ENCODE measurements at regions not wholly inside any gene's neighbourhood (a gene's known extent, or its start where the extent isn't known, plus 50 kb on each side); places are given as distances from the start of the nearest gene placed in this dataset.

DNA sequence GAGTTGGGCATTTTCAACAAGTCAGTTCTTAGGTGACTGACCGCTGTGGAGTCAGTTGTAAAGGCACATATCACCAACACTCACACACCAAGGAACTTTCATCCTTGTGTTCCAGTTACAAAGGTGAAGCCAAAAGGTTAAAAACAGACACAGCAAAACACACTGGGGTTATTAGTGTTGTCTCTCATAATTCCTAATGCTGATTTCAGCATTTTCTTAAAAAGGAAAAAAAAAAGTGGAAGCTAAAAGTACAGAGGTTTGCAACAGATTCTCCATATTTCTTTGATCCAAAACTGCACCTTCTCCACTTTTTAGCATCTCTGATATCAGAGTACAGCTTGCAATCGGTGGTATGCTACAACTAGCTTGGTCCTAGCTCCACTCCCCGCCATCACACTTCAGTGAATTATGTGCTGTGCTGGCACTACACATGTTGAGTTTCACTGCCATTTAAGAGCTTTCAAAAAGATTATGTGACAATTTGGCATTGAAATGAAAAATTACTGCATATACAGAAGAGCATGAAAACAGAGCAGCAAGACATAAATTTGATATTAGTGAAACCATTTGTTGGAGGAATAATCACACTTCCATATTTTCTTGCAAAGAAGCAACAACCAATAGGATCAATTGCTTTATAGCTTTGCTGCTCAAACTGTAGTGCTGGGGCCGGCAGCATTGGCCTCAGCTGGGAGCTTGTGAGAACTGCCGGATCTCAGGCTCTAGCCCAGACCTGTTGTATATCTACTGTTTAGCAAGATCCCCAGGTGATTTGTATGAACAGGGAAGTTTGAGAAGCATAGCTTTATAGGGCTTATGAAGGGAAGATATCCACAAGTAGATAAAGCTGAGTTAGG is 62.3 kb upstream of the DAPL1 start:
- no peak for DNase-seq

DNA sequence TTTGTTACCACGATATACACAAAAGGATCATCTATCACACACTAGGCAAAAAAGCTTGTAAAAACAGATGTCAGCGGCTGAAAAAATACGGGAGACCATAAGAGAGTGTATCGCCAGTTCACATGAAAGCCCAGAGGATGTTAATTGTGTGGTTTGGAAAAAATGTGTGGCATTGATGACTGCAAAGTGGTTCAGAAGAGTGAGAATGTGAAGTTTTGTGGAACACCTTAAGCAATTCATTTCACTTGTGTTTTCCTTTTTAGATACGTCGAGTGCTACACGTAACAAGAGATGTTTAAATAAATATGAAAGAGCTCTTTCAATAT is 61.7 kb upstream of the DAPL1 start:
- no peak for DNase-seq

DNA sequence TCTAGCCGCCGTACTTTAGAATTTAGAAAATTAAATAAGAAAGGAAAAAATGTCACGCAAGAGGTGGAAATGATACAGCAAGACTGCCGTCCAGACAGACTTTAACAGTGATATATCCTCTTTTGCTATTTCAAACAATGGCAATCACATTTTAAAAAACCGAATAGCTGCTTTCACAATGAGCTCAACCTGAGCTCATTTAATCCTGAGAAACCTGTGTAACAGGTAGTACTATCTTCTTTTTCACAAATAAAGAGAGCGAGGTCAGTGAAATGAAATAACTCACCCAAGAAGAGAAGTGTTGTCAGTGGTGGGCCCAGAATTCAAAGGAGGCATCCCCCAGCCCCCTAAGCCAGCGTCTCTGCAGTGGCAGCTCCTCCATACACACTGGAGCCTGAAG is 60.7 kb upstream of the DAPL1 start:
- DNase-seq, result no peak

DNA sequence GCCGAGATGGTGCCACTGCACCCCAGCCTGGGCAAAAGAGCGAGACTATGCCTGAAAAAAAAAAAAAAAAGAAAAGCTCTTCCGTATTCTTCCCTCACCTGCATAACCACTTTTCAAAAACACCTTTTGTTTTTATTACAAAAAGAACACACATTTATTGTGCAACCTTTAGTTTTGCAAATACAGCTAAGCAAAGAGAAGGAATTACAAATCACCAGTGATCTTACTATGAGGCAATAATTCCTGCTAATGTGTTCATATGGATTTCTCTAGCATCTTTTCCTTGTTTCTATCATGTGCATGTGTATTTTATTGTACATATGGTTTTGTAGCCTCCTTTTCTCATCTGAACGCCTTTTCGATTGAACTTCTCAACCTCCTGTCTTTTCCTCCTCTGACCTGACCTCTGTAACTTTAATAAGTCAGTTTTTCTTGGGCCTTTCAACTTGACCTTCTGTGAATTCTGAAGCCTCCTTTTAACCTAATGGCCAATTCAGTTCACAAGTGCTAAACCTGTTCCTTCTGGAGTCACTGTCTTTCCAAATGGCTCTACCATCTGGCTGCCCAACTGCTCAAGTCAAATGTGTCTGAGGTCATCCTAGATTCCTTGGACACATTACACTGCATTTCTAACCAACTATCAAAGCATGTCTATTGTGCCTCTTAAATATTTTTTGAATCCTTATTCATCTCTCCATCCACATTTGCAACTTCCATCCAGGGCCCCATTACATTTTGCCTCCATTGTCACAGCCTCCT is 59.1 kb upstream of the DAPL1 start:
- DNase-seq, result peak; percentile 32

DNA sequence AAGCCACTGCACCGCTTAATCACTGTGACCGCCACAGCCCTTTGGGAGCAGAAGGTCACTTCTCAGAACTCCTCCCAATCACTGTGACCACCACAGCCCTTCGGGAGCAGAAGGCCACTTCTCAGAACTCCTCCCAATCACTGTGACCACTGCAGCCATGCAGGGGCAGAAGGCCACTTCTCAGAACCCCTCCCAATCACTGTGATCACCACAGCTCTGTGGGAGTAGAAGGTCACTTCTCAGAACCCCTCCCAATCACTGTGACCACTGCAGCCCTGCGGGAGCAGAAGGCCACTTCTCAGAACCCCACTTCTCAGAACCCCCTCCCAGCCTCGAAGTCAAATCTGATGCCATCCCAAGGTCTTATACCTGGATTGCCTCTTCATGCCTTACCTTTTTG is 56.8 kb upstream of the DAPL1 start:
- no peak for DNase-seq

DNA sequence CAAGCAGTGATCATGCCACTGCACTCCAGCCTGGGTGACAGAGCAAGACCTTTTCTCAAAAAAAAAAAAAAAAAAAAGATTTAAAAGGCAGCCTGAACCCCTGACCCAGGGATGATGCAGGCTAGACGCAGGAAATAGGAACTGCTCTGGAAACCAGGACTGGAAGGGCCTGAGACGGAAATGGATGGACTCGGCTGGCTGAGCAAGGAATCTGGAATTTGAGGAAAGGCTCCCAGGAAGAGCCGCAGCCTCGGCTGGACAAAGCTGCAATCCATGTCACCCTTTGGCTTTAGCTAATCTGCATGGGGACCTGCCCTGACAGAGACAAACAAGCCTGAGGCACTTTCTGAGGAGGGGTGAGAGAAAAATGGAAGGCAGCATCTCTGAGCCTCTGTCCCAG is 55.0 kb upstream of the DAPL1 start:
- no peak for DNase-seq

DNA sequence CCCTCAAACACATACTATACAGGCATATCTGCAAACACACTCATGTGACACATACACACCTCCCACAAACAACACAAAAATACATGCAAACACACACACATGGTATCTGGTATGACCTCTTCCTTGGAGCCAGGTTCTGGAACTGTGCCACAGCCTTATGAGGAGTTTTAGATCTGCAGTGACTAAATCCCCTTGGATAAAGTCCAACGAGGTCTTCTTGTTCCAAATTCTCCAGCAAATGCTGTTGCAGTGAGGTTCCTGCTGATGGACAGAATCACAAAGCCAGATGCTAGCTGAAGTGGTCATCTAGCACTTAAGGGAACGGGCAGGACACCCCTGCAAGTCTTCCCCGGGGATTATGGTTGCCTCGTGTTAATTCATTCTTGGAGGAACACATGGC is 54.5 kb upstream of the DAPL1 start:
- DNase-seq, result no peak

DNA sequence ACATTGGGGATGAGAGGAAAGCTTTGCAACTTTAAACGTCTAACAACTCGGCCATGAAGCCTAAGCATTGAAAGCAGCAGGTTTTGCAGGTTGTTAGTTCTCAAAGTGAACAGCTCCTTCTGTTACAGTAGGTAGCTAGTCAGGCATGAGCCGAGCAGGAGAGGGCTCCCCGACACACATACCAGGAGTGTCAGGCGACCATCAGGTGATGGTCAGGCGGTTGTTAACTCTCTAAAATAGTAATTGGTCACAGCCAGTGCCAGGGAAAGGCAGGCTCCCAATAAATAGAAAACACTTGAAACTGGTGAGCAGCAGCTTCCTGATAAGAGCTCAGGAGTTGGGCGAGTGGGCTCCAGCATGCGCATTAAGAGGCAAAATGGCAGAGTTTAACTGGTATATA is 53.5 kb upstream of the DAPL1 start:
- no peak for DNase-seq

DNA sequence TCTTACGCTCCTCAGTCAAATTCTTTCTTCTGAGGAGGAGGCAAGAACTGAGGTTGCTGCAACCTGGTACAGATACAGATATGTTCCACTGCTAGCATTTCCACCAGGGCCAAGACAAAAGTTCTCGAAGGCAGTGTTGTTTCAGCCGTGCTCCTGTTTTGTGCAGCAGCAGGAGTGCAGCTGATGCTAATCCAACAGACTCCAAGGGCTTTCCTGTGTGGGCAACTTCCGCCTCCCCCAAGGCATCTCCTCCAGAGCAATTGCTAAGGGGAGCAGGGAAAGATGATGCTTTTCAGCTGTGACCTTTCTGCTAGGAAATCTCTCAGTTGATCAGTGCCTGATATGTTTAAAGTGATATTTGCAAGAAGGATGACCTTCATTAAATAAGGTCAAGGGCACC is 52.6 kb upstream of the DAPL1 start:
- DNase-seq, result no peak

DNA sequence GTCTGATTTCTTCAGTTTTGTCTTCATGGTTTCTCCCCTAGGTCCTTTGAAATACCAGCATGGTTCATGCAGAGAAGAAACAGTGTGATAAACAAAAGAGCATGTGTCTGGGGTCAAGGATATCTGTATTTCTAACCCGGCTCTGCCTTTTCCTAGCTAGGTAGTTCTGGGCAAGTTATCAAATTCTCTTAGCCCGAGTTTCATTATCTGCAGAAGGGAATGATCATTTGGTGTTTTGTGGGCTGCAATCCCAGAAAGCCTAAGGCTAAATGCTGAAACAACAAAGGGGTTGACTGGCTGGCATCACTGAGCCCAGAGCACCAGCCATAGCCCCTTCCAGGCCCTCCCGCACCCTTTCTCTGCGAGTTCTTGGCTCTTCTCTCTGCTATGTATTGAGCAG is 51.7 kb upstream of the DAPL1 start:
- DNase-seq, result no peak

DNA sequence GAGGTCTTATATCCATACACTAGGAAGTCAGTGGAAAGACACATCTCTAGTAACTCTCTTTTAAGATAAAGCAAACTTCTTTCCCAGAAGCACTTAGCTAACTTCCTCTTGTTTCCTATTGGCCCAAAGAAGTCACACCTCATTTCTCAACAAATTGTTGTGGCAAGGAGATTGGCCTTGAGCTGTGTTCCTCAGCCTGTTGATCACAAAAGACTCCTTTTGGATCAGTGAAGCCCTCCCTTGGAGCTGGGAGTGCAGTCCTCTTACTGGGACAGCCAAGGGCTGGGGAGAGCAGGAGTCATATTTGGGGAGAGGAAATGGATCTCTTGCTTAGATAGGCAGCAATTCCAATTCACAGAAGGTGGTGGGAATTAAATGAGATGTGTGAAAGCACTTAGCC is 51.2 kb upstream of the DAPL1 start:
- no peak for DNase-seq

DNA sequence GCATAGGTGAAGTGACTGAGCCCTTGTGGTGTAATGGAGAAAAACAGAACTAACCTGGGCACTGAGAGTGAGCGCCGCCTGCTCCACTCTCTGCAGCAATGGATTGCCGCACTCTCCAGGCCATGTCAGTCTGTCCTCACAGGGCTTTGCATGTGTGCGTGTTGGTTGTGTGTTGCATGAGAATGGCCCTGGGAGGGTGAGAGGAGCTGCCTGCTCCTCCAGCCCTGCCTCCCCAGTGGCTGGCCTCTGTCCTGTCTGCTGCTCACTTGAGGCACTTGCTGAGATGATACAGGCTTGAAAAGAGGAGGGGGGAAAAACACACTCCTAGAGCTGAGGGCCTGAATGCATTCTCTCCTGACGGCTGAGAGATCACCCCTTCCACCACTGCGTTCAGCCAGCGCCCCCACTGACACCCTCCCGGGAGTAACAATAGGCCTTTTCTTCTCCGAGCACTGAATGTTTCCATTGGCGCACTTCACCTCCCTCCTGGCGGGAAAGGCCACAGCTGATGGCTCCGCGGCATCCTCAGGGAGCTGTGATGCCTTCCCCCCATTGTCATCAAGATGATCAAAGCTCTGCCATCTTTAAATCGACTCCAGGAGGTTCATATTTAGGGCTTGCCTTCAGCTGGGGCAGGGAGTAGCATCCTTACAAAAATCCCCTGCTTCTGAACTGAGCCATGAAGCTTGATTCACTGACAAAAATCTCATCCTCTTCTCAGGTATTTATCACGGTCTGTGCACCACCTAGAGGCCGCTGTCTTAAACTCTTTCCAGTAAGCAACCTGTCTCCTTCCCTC is 49.9 kb upstream of the DAPL1 start:
- DNase-seq, result peak; percentile 67

Measured in NCI-H524 treated with DMSO at 0.1 percent for 48 hours (cell line).